ENCODE measurements at regions not wholly inside any gene's neighbourhood (a gene's known extent, or its start where the extent isn't known, plus 50 kb on each side); places are given as distances from the start of the nearest gene placed in this dataset.

- no peak overlapping the region for H3K27ac ChIP-seq (replicated peaks)
- no peaks in the 10 kb centered on the region for H3K36me3 ChIP-seq
- DNase-seq: no peak
- intact Hi-C loops (cut with micrococcal nuclease): no loop called here
- peaks cover 5% of the 10 kb centered on the region for H3K27me3 ChIP-seq (ENCODE audit: low read depth)
- no peaks in the 10 kb centered on the region for H3K9me3 ChIP-seq (replicated peaks)
- no peak for TF ChIP-seq CTCF (IDR thresholded peaks at IDR 0.05; ENCODE audit: borderline replicate concordance)
- peaks cover 17% of the 10 kb centered on the region for H3K4me1 ChIP-seq
- no peak overlapping the region for H3K4me3 ChIP-seq
Measured at GRCh38 chr14:103257211-103257962, 76.7 kb upstream of the EIF5 start.

- Histone ChIP-seq H3K27me3 (ENCODE audit: low read depth) (no peaks in the 10 kb centered on the region), H3K36me3 (no peaks in the 10 kb centered on the region), H3K9me3 (replicated peaks) (no peaks in the 10 kb centered on the region), H3K4me1 (peaks cover 17% of the 10 kb centered on the region), H3K4me3 (no peak overlapping the region), H3K27ac (replicated peaks) (no peak overlapping the region)
- TF ChIP-seq CTCF (IDR thresholded peaks at IDR 0.05; ENCODE audit: borderline replicate concordance): no peak
- no peak for DNase-seq
- intact Hi-C loops (cut with micrococcal nuclease): no loop called here
Measured at GRCh38 chr14:103258211-103258610, 75.8 kb upstream of the EIF5 start.

GRCh38 chr14:103259184-103259583 is 74.9 kb upstream of the EIF5 start:
- no peak for TF ChIP-seq CTCF (IDR thresholded peaks at IDR 0.05; ENCODE audit: borderline replicate concordance)
- intact Hi-C loops (cut with micrococcal nuclease): no loop called here
- no peak overlapping the region for H3K4me3 ChIP-seq
- H3K9me3 ChIP-seq (replicated peaks): no peaks in the 10 kb centered on the region
- peaks cover 17% of the 10 kb centered on the region for H3K4me1 ChIP-seq
- no peaks in the 10 kb centered on the region for H3K27me3 ChIP-seq (ENCODE audit: low read depth)
- H3K36me3 ChIP-seq: no peaks in the 10 kb centered on the region
- no peak overlapping the region for H3K27ac ChIP-seq (replicated peaks)
- DNase-seq: no peak

- Histone ChIP-seq H3K36me3 (no peaks in the 10 kb centered on the region), H3K4me3 (peak overlapping the region; percentile 68), H3K27ac (replicated peaks) (peak overlapping the region; percentile 79), H3K4me1 (peaks cover 17% of the 10 kb centered on the region), H3K27me3 (ENCODE audit: low read depth) (no peaks in the 10 kb centered on the region), H3K9me3 (replicated peaks) (no peaks in the 10 kb centered on the region)
- no peak for TF ChIP-seq CTCF (IDR thresholded peaks at IDR 0.05; ENCODE audit: borderline replicate concordance)
- intact Hi-C loops (cut with micrococcal nuclease): no loop called here
- DNase-seq: no peak
Measured at GRCh38 chr14:103259801-103260628, 74.0 kb upstream of the EIF5 start.

- TF ChIP-seq CTCF (IDR thresholded peaks at IDR 0.05; ENCODE audit: borderline replicate concordance): no peak
- Histone ChIP-seq H3K27me3 (ENCODE audit: low read depth) (peaks cover 5% of the 10 kb centered on the region), H3K4me3 (peak overlapping the region; percentile 68), H3K36me3 (no peaks in the 10 kb centered on the region), H3K27ac (replicated peaks) (peak overlapping the region; percentile 79), H3K4me1 (peaks cover 17% of the 10 kb centered on the region), H3K9me3 (replicated peaks) (no peaks in the 10 kb centered on the region)
- DNase-seq: peak; percentile 35
- intact Hi-C loops (cut with micrococcal nuclease): no loop called here
Measured at GRCh38 chr14:103260629-103261124, 73.4 kb upstream of the EIF5 start.

All from left ventricle myocardium inferior (tissue), 1 donor.